Suprapubic skin (tissue), 4 donors: ENCODE measurements at regions not wholly inside any gene's neighbourhood (a gene's known extent, or its start where the extent isn't known, plus 50 kb on each side); places are given as distances from the start of the nearest gene placed in this dataset.

Experiments used
- DNase-seq, 2 donors: peaks; one replicate each; pipeline ENCODE4 v3.0.0-alpha.2; 2019; ENCODE audit warnings: low spot score in 2 of 2
- H3K27ac ChIP-seq: fragments of 200-600 bp; sonication (generic); one replicate; pipeline ENCODE4 v1.5.1; 2019
- H3K27me3 ChIP-seq: fragments of 200-600 bp; sonication (generic); one replicate; pipeline ENCODE4 v1.5.1; 2019
- H3K36me3 ChIP-seq: fragments of 200-600 bp; sonication (generic); one replicate; pipeline ENCODE4 v1.5.1; 2019
- H3K4me1 ChIP-seq: fragments of 200-600 bp; sonication (generic); one replicate; pipeline ENCODE4 v1.5.1; 2019
- H3K4me3 ChIP-seq: fragments of 200-600 bp; sonication (generic); one replicate; pipeline ENCODE4 v1.5.1; 2019; ENCODE audit warnings: mild to moderate bottlenecking
- H3K9me3 ChIP-seq: fragments of 200-600 bp; sonication (generic); one replicate; pipeline ENCODE4 v1.5.1; 2019
- EP300 ChIP-seq: sonication (generic); formaldehyde crosslinking; IDR thresholded peaks from one replicate; pipeline ENCODE4 v1.6.1; 2017; ENCODE audit warnings: antibody characterized with exemption
- POLR2A ChIP-seq, 2 donors: fragments of 450-650 bp; IDR thresholded peaks; one replicate each; pipeline ENCODE4 v1.6.1; 2017; ENCODE audit warnings: antibody characterized with exemption in 2 of 2, mild to moderate bottlenecking in 2 of 2, moderate library complexity in 2 of 2
- POLR2AphosphoS5 ChIP-seq, 3 donors: sonication (generic); formaldehyde crosslinking; IDR thresholded peaks; one replicate each; pipeline ENCODE4 v1.6.1; 2017; ENCODE audit warnings: antibody characterized with exemption in 3 of 3
- WGBS: methylation state at CpG from one replicate; pipeline ENCODE4 v1.1.5; 2018; 5-methylcytosine and 5-hydroxymethylcytosine counted together
- TF ChIP-seq, protein P1 (sequence below), 2 donors: fragments of 200-600 bp in 1 of 2; fragments of 450-650 bp in 1 of 2; sonication (generic) in 1 of 2; IDR thresholded peaks; one replicate each; pipeline ENCODE4 v1.5.1; 2016 to 2019; ENCODE audit warnings: antibody characterized with exemption in 2 of 2, mild to moderate bottlenecking in 1 of 2, moderate library complexity in 1 of 2

DNA sequence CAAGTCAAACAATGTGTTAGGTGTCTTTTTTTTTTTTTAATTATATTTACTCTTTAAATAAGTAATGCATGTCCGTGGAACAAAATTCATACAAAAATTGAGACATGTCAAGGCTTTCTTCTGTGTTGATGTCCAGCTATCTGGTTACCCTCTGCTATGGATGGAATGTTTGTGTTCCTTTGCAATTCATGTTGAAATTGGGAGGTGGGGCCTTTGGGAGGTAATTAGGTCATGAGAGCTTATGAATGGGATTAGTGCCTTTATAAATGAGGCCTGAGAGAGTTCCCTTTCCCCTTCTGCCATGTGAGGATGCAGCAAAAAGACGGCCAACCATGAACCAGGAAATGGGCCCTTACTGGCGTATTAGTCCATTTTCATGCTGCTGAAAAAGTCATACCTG is 83.1 kb upstream of the KCNG1 start:
- no peaks in the 10 kb centered on the region for H3K36me3 ChIP-seq
- WGBS, result 86% methylated on average over 3 of the region's 3 CpGs
- no peak overlapping the region for H3K27ac ChIP-seq
- no peak for TF ChIP-seq POLR2AphosphoS5 (IDR thresholded peaks at IDR 0.05)
- TF ChIP-seq POLR2A (IDR thresholded peaks at IDR 0.05), result no peak
- TF ChIP-seq, protein P1, sequence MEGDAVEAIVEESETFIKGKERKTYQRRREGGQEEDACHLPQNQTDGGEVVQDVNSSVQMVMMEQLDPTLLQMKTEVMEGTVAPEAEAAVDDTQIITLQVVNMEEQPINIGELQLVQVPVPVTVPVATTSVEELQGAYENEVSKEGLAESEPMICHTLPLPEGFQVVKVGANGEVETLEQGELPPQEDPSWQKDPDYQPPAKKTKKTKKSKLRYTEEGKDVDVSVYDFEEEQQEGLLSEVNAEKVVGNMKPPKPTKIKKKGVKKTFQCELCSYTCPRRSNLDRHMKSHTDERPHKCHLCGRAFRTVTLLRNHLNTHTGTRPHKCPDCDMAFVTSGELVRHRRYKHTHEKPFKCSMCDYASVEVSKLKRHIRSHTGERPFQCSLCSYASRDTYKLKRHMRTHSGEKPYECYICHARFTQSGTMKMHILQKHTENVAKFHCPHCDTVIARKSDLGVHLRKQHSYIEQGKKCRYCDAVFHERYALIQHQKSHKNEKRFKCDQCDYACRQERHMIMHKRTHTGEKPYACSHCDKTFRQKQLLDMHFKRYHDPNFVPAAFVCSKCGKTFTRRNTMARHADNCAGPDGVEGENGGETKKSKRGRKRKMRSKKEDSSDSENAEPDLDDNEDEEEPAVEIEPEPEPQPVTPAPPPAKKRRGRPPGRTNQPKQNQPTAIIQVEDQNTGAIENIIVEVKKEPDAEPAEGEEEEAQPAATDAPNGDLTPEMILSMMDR (IDR thresholded peaks at IDR 0.05), result no peak
- no peak overlapping the region for H3K4me3 ChIP-seq
- H3K27me3 ChIP-seq, result peaks cover 33% of the 10 kb centered on the region
- no peaks in the 10 kb centered on the region for H3K9me3 ChIP-seq
- no peak for DNase-seq
- H3K4me1 ChIP-seq, result no peaks in the 10 kb centered on the region

GRCh38 chr20:51104960-51105920 is 82.3 kb upstream of the KCNG1 start:
- Histone ChIP-seq H3K9me3 (no peaks in the 10 kb centered on the region), H3K4me3 (no peak overlapping the region), H3K4me1 (no peaks in the 10 kb centered on the region), H3K27me3 (peaks cover 34% of the 10 kb centered on the region), H3K36me3 (no peaks in the 10 kb centered on the region), H3K27ac (no peak overlapping the region)
- no peak for TF ChIP-seq POLR2AphosphoS5 (IDR thresholded peaks at IDR 0.05)
- TF ChIP-seq, protein P1 (IDR thresholded peaks at IDR 0.05), result no peak
- TF ChIP-seq POLR2A (IDR thresholded peaks at IDR 0.05), result no peak
- no peak for TF ChIP-seq EP300
- WGBS, result 76% methylated on average over 10 of the region's 10 CpGs
- no peak for DNase-seq

DNA sequence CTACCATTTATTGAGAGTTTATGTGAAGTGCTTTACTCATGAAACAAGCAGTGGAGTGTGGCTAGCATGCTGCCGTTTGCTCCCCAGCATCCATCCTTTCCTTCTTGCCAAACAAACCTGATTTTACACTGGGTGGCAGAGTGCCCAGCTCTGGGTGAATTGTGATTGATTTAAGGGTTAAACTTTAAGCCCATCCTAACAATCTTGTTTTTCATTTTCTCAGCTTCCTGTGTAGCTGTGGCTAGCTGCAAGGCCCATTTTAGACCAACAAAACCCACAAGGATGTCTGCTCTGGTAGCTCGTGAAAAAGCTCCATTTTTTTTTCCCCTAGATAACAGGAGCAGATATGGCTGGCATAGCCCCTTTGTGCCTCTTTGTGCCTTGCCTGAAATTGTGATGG is 77.7 kb upstream of the KCNG1 start:
- Histone ChIP-seq H3K27ac (no peak overlapping the region), H3K36me3 (no peaks in the 10 kb centered on the region), H3K4me1 (no peaks in the 10 kb centered on the region), H3K9me3 (no peaks in the 10 kb centered on the region), H3K27me3 (peaks cover 15% of the 10 kb centered on the region), H3K4me3 (no peak overlapping the region)
- WGBS, result 64% methylated on average over 2 of the region's 2 CpGs
- TF ChIP-seq EP300, result no peak
- no peak for DNase-seq

DNA sequence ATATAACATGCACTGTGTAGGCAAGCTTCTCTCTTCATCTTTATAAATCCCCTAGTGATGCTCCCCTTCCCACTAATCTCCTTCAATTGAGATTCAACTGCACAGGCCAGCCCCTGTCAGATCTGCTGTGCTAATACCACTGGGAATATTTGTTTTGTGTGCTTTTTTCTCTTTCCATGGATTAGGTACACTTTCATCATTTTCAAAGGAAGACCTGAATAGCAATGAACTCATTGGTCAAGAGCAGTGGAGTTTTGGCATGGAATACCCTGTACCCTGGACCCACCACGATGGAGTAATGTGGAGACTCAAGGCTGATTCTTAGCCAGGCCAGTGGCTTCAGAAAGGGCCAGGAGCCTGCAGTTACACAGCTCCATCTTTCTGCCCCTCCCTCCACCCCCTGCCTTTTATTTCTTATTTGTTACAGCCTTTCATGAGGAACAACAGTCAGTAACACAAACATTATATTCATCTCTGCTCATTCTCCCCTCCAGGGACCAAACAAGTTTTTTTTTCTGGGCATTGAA is 75.4 kb upstream of the KCNG1 start:
- H3K4me1 ChIP-seq, result no peaks in the 10 kb centered on the region
- TF ChIP-seq, protein P1 (IDR thresholded peaks at IDR 0.05), result no peak
- TF ChIP-seq EP300, result no peak
- TF ChIP-seq POLR2AphosphoS5 (IDR thresholded peaks at IDR 0.05), result no peak
- no peak for TF ChIP-seq POLR2A (IDR thresholded peaks at IDR 0.05)
- no peaks in the 10 kb centered on the region for H3K36me3 ChIP-seq
- H3K9me3 ChIP-seq, result no peaks in the 10 kb centered on the region
- H3K4me3 ChIP-seq, result no peak overlapping the region
- WGBS, result 23% methylated on average over 1 of the region's 1 CpG
- DNase-seq, result no peak
- H3K27ac ChIP-seq, result no peak overlapping the region
- H3K27me3 ChIP-seq, result peaks cover 29% of the 10 kb centered on the region

DNA sequence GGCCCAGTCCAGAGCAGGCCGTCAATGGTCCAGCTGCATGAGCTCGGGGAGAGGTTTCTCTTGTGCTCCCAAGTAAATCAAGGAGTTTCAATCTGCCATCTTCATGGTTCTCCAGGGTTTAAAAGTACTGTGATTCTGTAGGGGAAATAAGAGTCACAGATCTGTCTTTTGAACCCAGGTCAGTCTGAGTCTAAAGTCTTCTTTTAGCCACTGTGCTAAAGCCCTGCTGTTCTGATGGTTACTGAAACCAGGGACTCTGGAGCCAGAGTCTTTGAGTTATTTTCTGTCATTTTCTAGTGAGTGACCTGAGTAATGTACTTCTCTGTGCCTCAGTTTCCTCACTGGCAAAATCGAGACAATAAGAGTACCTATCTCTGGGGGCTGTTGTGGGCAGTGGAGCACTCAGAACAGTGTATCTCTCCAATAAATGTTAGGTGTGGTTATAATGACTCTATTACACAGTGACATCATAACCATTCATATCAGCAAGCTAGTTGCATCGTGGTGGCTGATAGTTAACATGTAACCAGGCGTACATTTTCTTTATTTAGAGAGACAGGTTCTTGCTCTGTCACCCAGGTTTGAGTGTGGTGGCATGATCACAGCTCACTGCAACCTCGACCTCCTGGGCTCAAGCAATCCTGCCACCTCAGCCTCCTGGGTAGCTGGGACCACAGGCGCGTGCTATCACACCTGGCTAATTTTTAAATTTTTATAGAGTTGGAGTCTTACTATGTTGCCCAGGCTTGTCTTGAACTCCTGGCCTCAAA is 74.6 kb upstream of the KCNG1 start:
- TF ChIP-seq POLR2AphosphoS5 (IDR thresholded peaks at IDR 0.05) (no peak), POLR2A (IDR thresholded peaks at IDR 0.05) (no peak), EP300 (no peak)
- TF ChIP-seq, protein P1 (IDR thresholded peaks at IDR 0.05), result no peak
- no peaks in the 10 kb centered on the region for H3K36me3 ChIP-seq
- peaks cover 34% of the 10 kb centered on the region for H3K27me3 ChIP-seq
- 88% methylated on average over 7 of the region's 8 CpGs for WGBS
- H3K4me3 ChIP-seq, result no peak overlapping the region
- no peak for DNase-seq
- H3K27ac ChIP-seq, result no peak overlapping the region
- H3K4me1 ChIP-seq, result no peaks in the 10 kb centered on the region
- H3K9me3 ChIP-seq, result no peaks in the 10 kb centered on the region
